VCaP (cell line): ENCODE measurements at regions not wholly inside any gene's neighbourhood (a gene's known extent, or its start where the extent isn't known, plus 50 kb on each side); places are given as distances from the start of the nearest gene placed in this dataset.

Experiments used
- H3K27ac ChIP-seq: fragments of 450-650 bp; 2 replicates; pipeline ENCODE4 v1.5.1; 2017
- CTCF ChIP-seq: fragments of 450-650 bp; conservative IDR thresholded peaks from 2 replicates; pipeline ENCODE4 v1.5.1; 2017; ENCODE audit warnings: mild to moderate bottlenecking, moderate library complexity

GRCh38 chr2:15778529-15779219 lies 161.7 kb upstream of the MYCN start:
- TF ChIP-seq CTCF: no peak

DNA sequence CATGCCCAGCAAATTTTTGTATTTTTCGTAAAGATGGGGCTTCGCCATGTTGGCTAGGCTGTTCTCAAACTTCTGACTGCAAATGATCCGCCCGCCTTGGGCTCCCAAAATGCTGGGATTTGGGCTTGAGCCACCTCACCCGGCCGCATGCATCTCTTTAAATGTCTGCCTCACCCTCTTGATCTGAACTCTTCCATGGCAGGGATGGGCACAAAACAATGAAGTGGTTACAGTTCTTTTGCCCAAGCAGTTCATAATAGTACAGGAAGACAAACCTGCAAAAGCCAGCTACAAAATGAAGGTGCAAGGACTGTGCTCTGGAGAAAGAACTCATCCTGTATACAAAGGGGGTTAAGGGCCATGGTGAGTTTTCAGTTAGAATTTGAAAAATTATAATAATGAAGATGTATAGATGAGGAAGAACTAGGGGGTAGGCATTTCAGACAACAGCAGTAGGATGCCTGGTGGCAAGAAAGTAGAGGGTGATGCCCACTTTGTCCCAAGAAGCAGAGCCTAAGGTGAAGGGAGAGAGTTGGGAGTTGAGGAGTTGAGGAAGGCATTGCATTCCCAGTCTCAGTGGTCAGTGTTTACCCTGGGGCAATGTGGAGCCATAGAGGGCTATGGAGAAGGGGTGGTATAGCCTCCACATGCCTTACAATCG lies 160.8 kb upstream of the MYCN start:
- no peak for TF ChIP-seq CTCF
- H3K27ac ChIP-seq: no peak overlapping the region

More at GRCh38 chr2:15778529-15779219, 161.7 kb upstream of the MYCN start:
- no peak overlapping the region for H3K27ac ChIP-seq

GRCh38 chr2:15780234-15780633 lies 160.1 kb upstream of the MYCN start:
- no peak for TF ChIP-seq CTCF
- H3K27ac ChIP-seq: no peak overlapping the region

DNA sequence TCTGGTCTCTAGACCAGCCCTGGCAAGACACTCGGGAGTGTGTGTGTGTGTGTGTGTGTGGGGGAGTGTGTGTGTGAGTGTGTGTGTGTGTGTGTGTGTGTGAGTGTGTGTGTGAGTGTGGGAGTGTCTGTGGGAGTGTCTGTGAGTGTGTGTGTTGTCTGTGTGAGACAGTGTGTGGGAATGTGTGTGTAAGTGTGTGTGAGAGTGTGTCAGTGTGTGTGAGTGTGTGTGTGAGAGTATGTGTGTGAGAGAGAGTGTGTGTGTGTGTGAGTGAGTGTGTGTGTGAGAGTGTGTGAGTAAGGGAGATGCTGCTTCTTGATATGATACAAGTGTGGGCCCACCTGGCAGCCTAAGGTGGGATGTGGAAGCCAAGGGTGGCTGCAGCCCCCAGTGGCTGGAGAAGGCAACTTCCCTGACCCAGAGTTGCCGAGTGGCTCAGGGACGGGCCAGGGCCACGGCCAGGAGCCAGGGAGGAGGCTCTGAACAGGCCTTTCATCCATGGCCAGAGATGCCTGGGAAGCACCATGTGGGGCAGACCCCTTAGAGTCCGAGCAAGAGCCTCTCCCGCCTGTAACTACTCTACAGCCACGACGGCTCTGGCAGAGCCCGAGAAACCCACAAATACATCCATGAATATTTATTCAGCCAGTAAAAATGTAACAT lies 159.3 kb upstream of the MYCN start:
- TF ChIP-seq CTCF: no peak
- peak overlapping the region; percentile 44; the same call in 1 of the 2 replicates for H3K27ac ChIP-seq

GRCh38 chr2:15782009-15782751 lies 158.2 kb upstream of the MYCN start:
- peak overlapping the region; percentile 44 for H3K27ac ChIP-seq
- no peak for TF ChIP-seq CTCF

DNA sequence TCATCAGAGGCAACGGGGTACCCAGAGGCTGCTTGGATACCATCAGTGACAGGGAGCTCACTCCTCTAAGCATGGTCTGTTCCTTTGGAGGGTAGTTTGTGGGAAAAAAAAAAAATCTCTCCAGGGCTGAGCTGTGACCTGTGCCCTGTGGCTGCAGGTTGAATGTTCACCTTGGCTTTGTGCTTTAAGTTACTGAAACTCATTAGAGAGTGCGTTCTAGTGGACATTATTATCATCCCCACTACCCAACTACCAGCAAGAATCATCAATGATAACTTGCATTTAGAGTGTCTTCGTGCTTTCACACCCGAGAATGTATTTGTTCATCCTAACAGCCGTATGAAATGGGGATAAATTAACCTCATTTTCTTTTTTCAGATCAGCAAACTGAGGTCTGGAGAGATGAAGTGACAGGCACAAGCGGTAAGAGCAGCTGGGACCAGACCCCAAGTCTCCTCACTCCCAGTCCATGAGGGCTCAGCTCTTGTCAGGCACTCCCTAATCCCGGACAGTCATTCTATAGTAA lies 157.5 kb upstream of the MYCN start:
- TF ChIP-seq CTCF: no peak
- peak overlapping the region; percentile 44; the same call in 1 of the 2 replicates for H3K27ac ChIP-seq
